Upper lobe of left lung (tissue), 6 donors: ENCODE measurements at regions not wholly inside any gene's neighbourhood (a gene's known extent, or its start where the extent isn't known, plus 50 kb on each side); places are given as distances from the start of the nearest gene placed in this dataset.
"Not testable (repeated sequence)": the region's sequence is repeated elsewhere in the genome, so short reads cannot be mapped to it uniquely, and the experiment has no call there.

Source experiments
- ATAC-seq, 2 donors: fragments of 200-7000 bp; cut with Tn5 transposase; one replicate each; pipeline ENCODE4 v1.9.1; 2022; ENCODE audit warnings: mild to moderate bottlenecking in 2 of 2, moderate library complexity in 2 of 2; ENCODE audit not compliant: low FRiP score in 2 of 2
- DNase-seq, 2 donors: peaks; one replicate each; pipeline ENCODE4 v3.0.0-alpha.2; 2019 to 2020
- H3K27ac ChIP-seq, 4 donors: fragments of 200-600 bp; sonication (generic); one replicate each; pipeline ENCODE4 v1.5.1; 2016 to 2019
- H3K27me3 ChIP-seq, 4 donors: fragments of 200-600 bp; sonication (generic); one replicate each; pipeline ENCODE4 v1.5.1; 2017 to 2019
- H3K36me3 ChIP-seq, 4 donors: fragments of 200-600 bp; sonication (generic); one replicate each; pipeline ENCODE4 v1.5.1; 2016 to 2019
- H3K4me1 ChIP-seq, 4 donors: fragments of 200-600 bp; sonication (generic); one replicate each; pipeline ENCODE4 v1.5.1; 2018 to 2019
- H3K4me3 ChIP-seq, 4 donors: fragments of 200-600 bp; sonication (generic); one replicate each; pipeline ENCODE4 v1.5.1; 2017 to 2019; ENCODE audit warnings: mild to moderate bottlenecking in 2 of 4, moderate library complexity in 1 of 4
- H3K9me3 ChIP-seq, 4 donors: fragments of 200-600 bp; sonication (generic); one replicate each; pipeline ENCODE4 v1.5.1; 2018 to 2019
- CTCF ChIP-seq, 6 experiments: fragments of 450-650 bp in 4 of 6; fragments of 200-600 bp in 2 of 6; sonication (generic) in 2 of 6; IDR thresholded peaks; one replicate each; pipeline ENCODE4 v1.5.1; 2016 to 2019; ENCODE audit warnings: antibody characterized with exemption in 6 of 6
- EP300 ChIP-seq, 4 donors: sonication (generic); formaldehyde crosslinking; IDR thresholded peaks; one replicate each; pipeline ENCODE4 v1.5.1; 2017; ENCODE audit warnings: antibody characterized with exemption in 4 of 4, control low read depth in 2 of 4
- POLR2A ChIP-seq, 4 donors: fragments of 450-650 bp; IDR thresholded peaks; one replicate each; pipeline ENCODE4 v1.5.1; 2016 to 2017; ENCODE audit warnings: antibody characterized with exemption in 4 of 4, mild to moderate bottlenecking in 2 of 4
- POLR2AphosphoS5 ChIP-seq, 2 donors: sonication (generic); formaldehyde crosslinking; IDR thresholded peaks; one replicate each; pipeline ENCODE4 v1.5.1; 2017; ENCODE audit warnings: antibody characterized with exemption in 2 of 2
- WGBS, 2 donors: methylation state at CpG; one replicate each; pipeline ENCODE4 v1.1.5; 2017 to 2018; 5-methylcytosine and 5-hydroxymethylcytosine counted together
- donor health status: DM: no; HTN: no; CAD: no; lungs with moderate emphysema.
- donor health status: DM: no; HTN: yes; CAD: no; lungs with severe emphysema.

- 82 to 100% methylated on average over 7 to 19 of the region's 20 CpGs for WGBS, 2 donors
- not testable (repeated sequence) for H3K9me3 ChIP-seq, H3K36me3 ChIP-seq, H3K27ac ChIP-seq, H3K27me3 ChIP-seq, ATAC-seq
- DNase-seq = peak in 1 of 2 donors; percentile 74
- Histone ChIP-seq H3K4me3 (peak overlapping the region in 1 of 4 donors; percentile 19), H3K4me1 (peaks cover 0 to 16% (median 6%) of the 10 kb centered on the region in 4 donors)
These were observed 157.6 kb downstream of the KLRB1 start for GRCh38 chr12:9450127-9450567.

- ATAC-seq = not testable (repeated sequence)
These were observed 158.0 kb downstream of the KLRB1 start for GRCh38 chr12:9449657-9450126.

GRCh38 chr12:9449181-9449580, 158.5 kb downstream of the KLRB1 start:
- Histone ChIP-seq H3K36me3 (no peaks in the 10 kb centered on the region), H3K9me3 (no peaks in the 10 kb centered on the region), H3K4me3 (peak overlapping the region in 2 of 4 donors; percentile 63 to 82), H3K27me3 (no peaks in the 10 kb centered on the region), H3K4me1 (peaks cover 0 to 16% (median 6%) of the 10 kb centered on the region in 4 donors), H3K27ac (no peak overlapping the region)
- WGBS, 2 donors = 66 to 71% methylated on average over 6 of the region's 6 CpGs
- DNase-seq = no peak
- TF ChIP-seq EP300 (IDR thresholded peaks at IDR 0.05) (no peak), CTCF (IDR thresholded peaks at IDR 0.05) (no peak), POLR2A (IDR thresholded peaks at IDR 0.05) (no peak), POLR2AphosphoS5 (IDR thresholded peaks at IDR 0.05) (no peak)
- no peak for ATAC-seq

More at GRCh38 chr12:9449657-9450126, 158.0 kb downstream of the KLRB1 start:
- 77 to 80% methylated on average over 8 to 9 of the region's 9 CpGs for WGBS, 2 donors
- peak overlapping the region in 1 of 4 donors; percentile 13 for H3K4me3 ChIP-seq
- not testable (repeated sequence) for H3K27ac ChIP-seq, H3K9me3 ChIP-seq, H3K27me3 ChIP-seq, DNase-seq, H3K36me3 ChIP-seq
- peaks cover 0 to 16% (median 6%) of the 10 kb centered on the region in 4 donors for H3K4me1 ChIP-seq

GRCh38 chr12:9448648-9449047, 159.1 kb downstream of the KLRB1 start:
- not testable (repeated sequence) for H3K36me3 ChIP-seq, H3K9me3 ChIP-seq, DNase-seq, H3K27me3 ChIP-seq
- Histone ChIP-seq H3K27ac (peak overlapping the region in 1 of 4 donors; percentile 75), H3K4me3 (peak overlapping the region in 3 of 4 donors; percentile 54 to 82 (median 63)), H3K4me1 (peaks cover 0 to 16% (median 6%) of the 10 kb centered on the region in 4 donors)
- ATAC-seq = peak; percentile 19 to 54
- WGBS, 2 donors = 33 to 63% methylated on average over 6 to 8 of the region's 10 CpGs

- Histone ChIP-seq H3K4me3 (peak overlapping the region; percentile 19 to 82 (median 58)), H3K27ac (peak overlapping the region in 2 of 4 donors; percentile 64 to 75), H3K4me1 (peaks cover 0 to 16% (median 6%) of the 10 kb centered on the region in 4 donors)
- ATAC-seq (peak; percentile 95 to 97), DNase-seq (peak; percentile 95 to 97)
- H3K27me3 ChIP-seq, H3K36me3 ChIP-seq, H3K9me3 ChIP-seq: not testable (repeated sequence)
- peak in 1 of 2 donors; percentile 38 for TF ChIP-seq POLR2AphosphoS5 (IDR thresholded peaks at IDR 0.05)
- TF ChIP-seq POLR2A (IDR thresholded peaks at IDR 0.05) = peak in 1 of 4 donors; percentile 22
- WGBS, 2 donors = 0 to 1% methylated on average over 19 to 43 of the region's 61 CpGs
These were observed 159.7 kb downstream of the KLRB1 start for GRCh38 chr12:9447791-9448614.

- not testable (repeated sequence) for H3K9me3 ChIP-seq, H3K27me3 ChIP-seq, DNase-seq, H3K27ac ChIP-seq, H3K36me3 ChIP-seq
- peaks cover 0 to 16% (median 6%) of the 10 kb centered on the region in 4 donors for H3K4me1 ChIP-seq
- 21 to 31% methylated on average over 14 of the region's 20 CpGs for WGBS, 2 donors
- ATAC-seq = peak; percentile 3 to 35
- peak overlapping the region in 3 of 4 donors; percentile 54 to 82 (median 63) for H3K4me3 ChIP-seq
These were observed 160.6 kb downstream of the KLRB1 start for GRCh38 chr12:9446883-9447761.

- not testable (repeated sequence) for DNase-seq, H3K9me3 ChIP-seq, H3K4me1 ChIP-seq, H3K27ac ChIP-seq, H3K4me3 ChIP-seq, H3K36me3 ChIP-seq, H3K27me3 ChIP-seq, ATAC-seq
- 94 to 100% methylated on average over 1 to 3 of the region's 5 CpGs for WGBS, 2 donors
These were observed 167.3 kb downstream of the KLRB1 start for GRCh38 chr12:9440428-9440827.

- WGBS, 2 donors = 87 to 88% methylated on average over 6 of the region's 15 CpGs
- H3K4me3 ChIP-seq, H3K27ac ChIP-seq, H3K9me3 ChIP-seq, H3K36me3 ChIP-seq, DNase-seq, H3K4me1 ChIP-seq, ATAC-seq, H3K27me3 ChIP-seq: not testable (repeated sequence)
These were observed 172.0 kb downstream of the KLRB1 start for GRCh38 chr12:9435682-9436081.

GRCh38 chr12:9430385-9430784, 177.3 kb downstream of the KLRB1 start:
- H3K27ac ChIP-seq, H3K4me1 ChIP-seq, ATAC-seq, H3K4me3 ChIP-seq, H3K36me3 ChIP-seq, H3K9me3 ChIP-seq, H3K27me3 ChIP-seq: not testable (repeated sequence)
- whole genome bisulfite sequencing, 2 donors = 97% methylated on average over 10 of the region's 19 CpGs; no CpG with 5 or more reads in 1 of the 2 donors
- peak in 1 of 2 donors; percentile 52 for DNase-seq

GRCh38 chr12:9428856-9429255, 178.9 kb downstream of the KLRB1 start:
- 96 to 99% methylated on average over 8 to 11 of the region's 13 CpGs for WGBS, 2 donors
- H3K27me3 ChIP-seq, H3K27ac ChIP-seq, H3K4me1 ChIP-seq, ATAC-seq, H3K9me3 ChIP-seq, H3K36me3 ChIP-seq, H3K4me3 ChIP-seq: not testable (repeated sequence)
- peak in 1 of 2 donors; percentile 40 for DNase-seq

GRCh38 chr12:9425429-9425828, 182.3 kb downstream of the KLRB1 start:
- H3K36me3 ChIP-seq, H3K4me3 ChIP-seq, H3K4me1 ChIP-seq, H3K9me3 ChIP-seq, ATAC-seq, H3K27ac ChIP-seq, H3K27me3 ChIP-seq: not testable (repeated sequence)
- 91% methylated on average over 4 of the region's 13 CpGs; no CpG with 5 or more reads in 1 of the 2 donors for WGBS, 2 donors
- DNase-seq = peak in 1 of 2 donors; percentile 49
